Aorta (tissue), 5 donors: ENCODE measurements at regions not wholly inside any gene's neighbourhood (a gene's known extent, or its start where the extent isn't known, plus 50 kb on each side); places are given as distances from the start of the nearest gene placed in this dataset.

Experiments
- ATAC-seq: fragments of 200-7000 bp; cut with Tn5 transposase; one replicate; pipeline ENCODE4 v1.9.1; 2022; ENCODE audit warnings: moderate library complexity; ENCODE audit not compliant: low FRiP score
- DNase-seq, 2 donors: peaks; one replicate each; pipeline ENCODE4 v3.0.0-alpha.2; 2020
- H3K27ac ChIP-seq, 2 donors: one replicate each; pipeline ENCODE4 v1.5.1; 2013; ENCODE audit warnings: low read length in 2 of 2, mild to moderate bottlenecking in 2 of 2, moderate library complexity in 2 of 2, control low read depth in 1 of 2, inconsistent platforms in 1 of 2, low read depth in 1 of 2
- H3K27me3 ChIP-seq, 2 donors: one replicate each; pipeline ENCODE4 v1.6.1; 2013; ENCODE audit warnings: control low read depth in 1 of 2, low read length in 1 of 2, mild to moderate bottlenecking in 1 of 2, moderate library complexity in 1 of 2; ENCODE audit not compliant: insufficient read depth in 2 of 2, control insufficient read depth in 1 of 2
- H3K36me3 ChIP-seq, 2 donors: one replicate each; pipeline ENCODE4 v1.6.1; 2013; ENCODE audit warnings: control low read depth in 1 of 2, low read length in 1 of 2, mild to moderate bottlenecking in 1 of 2; ENCODE audit not compliant: insufficient read depth in 2 of 2, control insufficient read depth in 1 of 2
- H3K4me1 ChIP-seq, 2 donors: one replicate each; pipeline ENCODE4 v1.6.1; 2013; ENCODE audit warnings: low read length in 2 of 2, control low read depth in 1 of 2, mild to moderate bottlenecking in 1 of 2, moderate library complexity in 1 of 2; ENCODE audit not compliant: insufficient read depth in 2 of 2, control insufficient read depth in 1 of 2
- H3K4me3 ChIP-seq, 2 donors: one replicate each; pipeline ENCODE4 v1.5.1; 2013; ENCODE audit warnings: low read length in 2 of 2, control low read depth in 1 of 2, mild to moderate bottlenecking in 1 of 2
- H3K9me3 ChIP-seq: one replicate; pipeline ENCODE4 v1.6.1; 2013; ENCODE audit warnings: mild to moderate bottlenecking, low read length; ENCODE audit not compliant: control insufficient read depth
- WGBS, 2 donors: extraction: QIAGEN DNeasy Blood & Tissue Kit; methylation state at CpG; one replicate each; pipeline ENCODE4 v1.1.7; 2013; 5-methylcytosine and 5-hydroxymethylcytosine counted together
- intact Hi-C, 2 donors: fragments of 100-400 bp; cut with DNase I; formaldehyde crosslinking; loops; one replicate each; pipeline versions ENCODE4 v1.14.2 to v1.15.0; 2022
- donor health status: healthy with polysubstance abuse.
- donor health status: Bipolar disorder and iron deficiency.
- donor health status: DM: no; HTN: no; CAD: no.
- donor health status: DM: no; HTN: no; CAD: no.
- donor health status: DM: yes; HTN: yes; CAD: no.

DNA sequence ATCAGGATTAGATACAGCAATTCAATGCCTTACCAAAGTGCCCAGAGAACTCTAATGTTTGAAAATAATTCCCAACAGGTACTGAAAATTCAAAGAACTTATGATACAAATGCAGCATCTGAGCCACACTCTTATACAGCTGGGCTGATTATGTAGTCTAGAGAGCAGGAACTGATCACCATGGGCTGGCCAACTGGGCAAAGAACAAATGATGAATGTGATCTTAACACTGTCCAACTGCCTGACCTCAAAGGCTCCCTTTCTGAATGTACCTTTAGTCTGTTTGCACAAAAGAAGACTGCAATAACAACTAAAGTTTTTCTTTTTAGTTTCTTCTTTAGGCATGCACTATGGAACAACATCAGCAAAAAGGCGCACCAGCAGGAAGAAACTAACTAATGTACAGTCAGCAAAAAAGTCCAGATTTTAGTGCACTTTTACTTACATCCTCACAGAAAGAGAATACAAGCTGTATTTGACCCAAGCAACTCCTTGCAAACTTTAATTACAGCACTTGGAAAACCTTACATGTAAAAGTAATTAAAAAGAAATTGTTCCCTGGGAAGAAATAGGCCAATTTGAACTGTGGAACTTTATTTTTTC lies 1095.1 kb downstream of the IGSF11 start:
- Histone ChIP-seq H3K36me3 (no peaks in the 10 kb centered on the region), H3K27me3 (no peaks in the 10 kb centered on the region), H3K4me1 (no peaks in the 10 kb centered on the region), H3K9me3 (peaks cover 2% of the 10 kb centered on the region), H3K4me3 (no peak overlapping the region), H3K27ac (no peak overlapping the region)
- DNase-seq (no peak), ATAC-seq (no peak)
- intact Hi-C loops, result no loop called here
- 87 to 89% methylated on average over 1 of the region's 1 CpG for WGBS, 2 donors

DNA sequence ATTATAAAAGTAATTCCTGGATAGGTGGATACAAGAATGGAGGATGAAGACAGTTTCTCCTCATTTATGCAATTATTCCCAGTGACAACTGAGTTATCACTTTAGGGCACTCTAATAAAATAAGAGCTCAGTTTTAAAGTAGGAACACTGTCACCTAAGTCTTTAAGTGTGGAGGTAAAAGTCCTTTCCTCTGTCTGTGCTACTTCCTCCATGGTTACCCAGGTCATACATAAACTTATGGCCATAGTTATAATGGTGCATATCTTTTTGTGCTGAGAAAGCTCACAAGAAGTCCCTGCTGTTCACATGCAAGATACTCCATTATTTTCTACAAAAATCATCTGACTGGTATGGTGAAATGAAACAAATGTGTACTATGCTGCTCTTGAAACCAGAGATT lies 1093.6 kb downstream of the IGSF11 start:
- no peaks in the 10 kb centered on the region for H3K4me1 ChIP-seq
- ATAC-seq, result no peak
- no peaks in the 10 kb centered on the region for H3K27me3 ChIP-seq
- H3K36me3 ChIP-seq, result no peaks in the 10 kb centered on the region
- no peak overlapping the region for H3K4me3 ChIP-seq
- DNase-seq, result no peak
- intact Hi-C loops, result no loop called here
- H3K27ac ChIP-seq, result no peak overlapping the region
- peaks cover 2% of the 10 kb centered on the region for H3K9me3 ChIP-seq

GRCh38 chr3:117941756-117942155 lies 1092.9 kb downstream of the IGSF11 start:
- no peaks in the 10 kb centered on the region for H3K36me3 ChIP-seq
- no peaks in the 10 kb centered on the region for H3K4me1 ChIP-seq
- intact Hi-C loops, result no loop called here
- H3K4me3 ChIP-seq, result no peak overlapping the region
- WGBS, 2 donors, result 88 to 90% methylated on average over 4 of the region's 4 CpGs
- peaks cover 2% of the 10 kb centered on the region for H3K9me3 ChIP-seq
- H3K27ac ChIP-seq, result no peak overlapping the region
- no peak for ATAC-seq
- DNase-seq, result no peak
- no peaks in the 10 kb centered on the region for H3K27me3 ChIP-seq

- Histone ChIP-seq H3K27me3 (no peaks in the 10 kb centered on the region), H3K36me3 (no peaks in the 10 kb centered on the region), H3K9me3 (no peaks in the 10 kb centered on the region), H3K4me1 (no peaks in the 10 kb centered on the region), H3K4me3 (no peak overlapping the region), H3K27ac (no peak overlapping the region)
- 88 to 89% methylated on average over 1 of the region's 1 CpG for WGBS, 2 donors
- DNase-seq, result no peak
- no peak for ATAC-seq
- intact Hi-C loops, result no loop called here
These were observed 1080.5 kb downstream of the IGSF11 start for GRCh38 chr3:117954131-117954530.

- no peaks in the 10 kb centered on the region for H3K27me3 ChIP-seq
- H3K9me3 ChIP-seq, result no peaks in the 10 kb centered on the region
- DNase-seq (no peak), ATAC-seq (no peak)
- H3K36me3 ChIP-seq, result no peaks in the 10 kb centered on the region
- intact Hi-C loops, result no loop called here
- H3K27ac ChIP-seq, result no peak overlapping the region
- no peaks in the 10 kb centered on the region for H3K4me1 ChIP-seq
- H3K4me3 ChIP-seq, result no peak overlapping the region
These were observed 1079.5 kb downstream of the IGSF11 start for GRCh38 chr3:117955196-117955595.

- Histone ChIP-seq H3K27ac (no peak overlapping the region), H3K4me3 (no peak overlapping the region), H3K9me3 (no peaks in the 10 kb centered on the region), H3K4me1 (no peaks in the 10 kb centered on the region), H3K27me3 (no peaks in the 10 kb centered on the region), H3K36me3 (no peaks in the 10 kb centered on the region)
- no peak for ATAC-seq
- intact Hi-C loops, result no loop called here
- no peak for DNase-seq
- 69 to 79% methylated on average over 2 of the region's 2 CpGs for WGBS, 2 donors
These were observed 1076.6 kb downstream of the IGSF11 start for GRCh38 chr3:117958027-117958426.

DNA sequence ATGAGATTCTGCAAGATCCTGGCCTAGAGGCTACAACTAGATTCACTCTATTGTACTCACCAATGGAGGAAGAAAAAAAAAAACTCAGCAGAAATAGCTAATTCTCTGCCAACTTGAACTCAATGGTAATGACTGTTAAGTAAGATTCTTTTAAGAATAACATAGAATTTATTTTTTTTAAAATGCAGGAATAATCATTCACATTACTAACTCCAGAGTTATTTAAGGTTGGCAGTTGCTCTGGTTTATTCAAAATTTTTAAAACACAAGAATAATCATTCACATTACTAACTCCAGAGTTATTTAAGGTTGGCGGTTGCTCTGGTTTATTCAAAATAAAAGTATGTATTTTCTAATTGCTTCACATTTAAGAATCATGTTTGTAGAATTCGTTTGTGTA lies 1071.9 kb downstream of the IGSF11 start:
- intact Hi-C loops, result no loop called here
- no peaks in the 10 kb centered on the region for H3K27me3 ChIP-seq
- no peak for ATAC-seq
- H3K27ac ChIP-seq, result no peak overlapping the region
- H3K4me3 ChIP-seq, result no peak overlapping the region
- no peaks in the 10 kb centered on the region for H3K36me3 ChIP-seq
- no peaks in the 10 kb centered on the region for H3K4me1 ChIP-seq
- no peak for DNase-seq
- 10 to 13% methylated on average over 2 of the region's 2 CpGs for WGBS, 2 donors
- no peaks in the 10 kb centered on the region for H3K9me3 ChIP-seq

GRCh38 chr3:117963858-117964257 lies 1070.8 kb downstream of the IGSF11 start:
- Histone ChIP-seq H3K27ac (no peak overlapping the region), H3K4me1 (no peaks in the 10 kb centered on the region), H3K9me3 (no peaks in the 10 kb centered on the region), H3K36me3 (no peaks in the 10 kb centered on the region), H3K4me3 (no peak overlapping the region), H3K27me3 (no peaks in the 10 kb centered on the region)
- DNase-seq (no peak), ATAC-seq (no peak)
- WGBS, 2 donors, result 62 to 65% methylated on average over 2 of the region's 2 CpGs
- intact Hi-C loops, result no loop called here

DNA sequence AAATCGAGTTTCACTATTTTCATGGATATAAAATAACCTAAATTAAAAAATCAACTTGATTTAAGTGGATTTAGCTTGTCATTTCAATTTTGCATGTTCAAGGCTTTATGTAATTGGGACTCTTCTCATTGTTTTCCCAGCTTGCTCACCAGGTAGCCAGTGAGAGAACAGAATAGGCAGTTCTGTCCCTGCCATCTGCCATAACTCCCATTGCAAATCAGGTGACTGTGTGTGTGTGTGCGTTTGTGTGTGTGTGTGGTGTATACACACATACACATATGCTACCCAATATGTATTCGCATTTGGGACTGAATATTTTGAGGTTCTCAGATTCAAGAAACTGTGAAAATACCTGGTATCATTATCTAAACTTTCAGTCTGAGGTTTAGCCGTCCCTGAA lies 1069.8 kb downstream of the IGSF11 start:
- Histone ChIP-seq H3K4me3 (no peak overlapping the region), H3K36me3 (no peaks in the 10 kb centered on the region), H3K4me1 (no peaks in the 10 kb centered on the region), H3K27me3 (no peaks in the 10 kb centered on the region), H3K9me3 (no peaks in the 10 kb centered on the region), H3K27ac (no peak overlapping the region)
- ATAC-seq (no peak), DNase-seq (no peak)
- WGBS, 2 donors, result 84 to 87% methylated on average over 4 of the region's 4 CpGs
- intact Hi-C loops, result no loop called here
